NCI-H345 (cell line): ENCODE measurements at regions not wholly inside any gene's neighbourhood (a gene's known extent, or its start where the extent isn't known, plus 50 kb on each side); places are given as distances from the start of the nearest gene placed in this dataset.
"Not testable (repeated sequence)": the region's sequence is repeated elsewhere in the genome, so short reads cannot be mapped to it uniquely, and the experiment has no call there.

Experiments
- DNase-seq: peaks from one replicate; lab custom pipeline; 2025; lab: John Stamatoyannopoulos, UW

GRCh38 chr1:144516172-144516571 is 54.7 kb upstream of the NBPF15 start:
- DNase-seq, result not testable (repeated sequence)

GRCh38 chr1:144516906-144517305 is 55.4 kb upstream of the NBPF15 start:
- not testable (repeated sequence) for DNase-seq

- not testable (repeated sequence) for DNase-seq
Measured at GRCh38 chr1:144518439-144518838, 57.0 kb upstream of the NBPF15 start.

- DNase-seq, result not testable (repeated sequence)
Measured at GRCh38 chr1:144519528-144520189, 58.2 kb upstream of the NBPF15 start.

GRCh38 chr1:144523661-144524407 is 62.4 kb upstream of the NBPF15 start:
- peak; percentile 75 for DNase-seq

- DNase-seq, result not testable (repeated sequence)
Measured at GRCh38 chr1:144532156-144532607, 60.5 kb upstream of the PPIAL4F start.

- DNase-seq, result not testable (repeated sequence)
Measured at GRCh38 chr1:144533480-144533879, 59.2 kb upstream of the PPIAL4F start.

- DNase-seq, result not testable (repeated sequence)
Measured at GRCh38 chr1:144534286-144534685, 58.4 kb upstream of the PPIAL4F start.

- not testable (repeated sequence) for DNase-seq
Measured at GRCh38 chr1:144536677-144537076, 56.0 kb upstream of the PPIAL4F start.

- DNase-seq, result not testable (repeated sequence)
Measured at GRCh38 chr1:144537234-144537633, 55.5 kb upstream of the PPIAL4F start.

GRCh38 chr1:144538736-144539135 is 54.0 kb upstream of the PPIAL4F start:
- DNase-seq, result not testable (repeated sequence)

GRCh38 chr1:144539191-144539960 is 53.3 kb upstream of the PPIAL4F start:
- DNase-seq, result not testable (repeated sequence)
